ENCODE measurements at regions not wholly inside any gene's neighbourhood (a gene's known extent, or its start where the extent isn't known, plus 50 kb on each side); places are given as distances from the start of the nearest gene placed in this dataset.

DNA sequence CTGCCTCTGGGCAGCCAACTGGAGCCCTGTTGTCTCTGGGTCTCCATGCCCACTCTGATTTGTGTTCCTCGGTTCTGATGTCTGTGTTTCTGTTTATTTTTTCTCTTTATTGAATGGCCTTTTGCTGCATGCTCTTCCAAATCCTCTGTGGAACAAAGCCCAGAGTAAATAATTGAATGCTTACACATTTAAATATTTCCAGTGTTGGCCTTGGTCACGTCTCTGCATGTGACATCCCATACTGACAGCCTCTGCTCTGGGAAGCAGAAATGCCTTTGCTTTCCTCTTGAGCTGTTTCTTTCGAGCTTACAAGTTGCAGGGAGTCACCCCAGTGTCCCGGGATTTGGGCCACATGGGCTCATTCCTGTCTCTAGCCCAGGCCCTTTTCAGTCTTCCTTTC, 267.9 kb downstream of the PTPRU start:
- no peak overlapping the region for H3K4me3 ChIP-seq (ENCODE audit: low read depth, low read length)
- no peak for TF ChIP-seq CTCF (IDR thresholded peaks at IDR 0.05; ENCODE audit: low read depth, low read length)

GRCh38 chr1:29502911-29503840, 266.9 kb downstream of the PTPRU start:
- no peak for TF ChIP-seq CTCF (IDR thresholded peaks at IDR 0.05; ENCODE audit: low read depth, low read length)

GRCh38 chr1:29502225-29502910, 266.0 kb downstream of the PTPRU start:
- no peak for TF ChIP-seq CTCF (IDR thresholded peaks at IDR 0.05; ENCODE audit: low read depth, low read length)
- H3K4me3 ChIP-seq (ENCODE audit: low read depth, low read length): no peak overlapping the region

More at GRCh38 chr1:29502911-29503840, 266.9 kb downstream of the PTPRU start:
- no peak overlapping the region for H3K4me3 ChIP-seq (ENCODE audit: low read depth, low read length)

DNA sequence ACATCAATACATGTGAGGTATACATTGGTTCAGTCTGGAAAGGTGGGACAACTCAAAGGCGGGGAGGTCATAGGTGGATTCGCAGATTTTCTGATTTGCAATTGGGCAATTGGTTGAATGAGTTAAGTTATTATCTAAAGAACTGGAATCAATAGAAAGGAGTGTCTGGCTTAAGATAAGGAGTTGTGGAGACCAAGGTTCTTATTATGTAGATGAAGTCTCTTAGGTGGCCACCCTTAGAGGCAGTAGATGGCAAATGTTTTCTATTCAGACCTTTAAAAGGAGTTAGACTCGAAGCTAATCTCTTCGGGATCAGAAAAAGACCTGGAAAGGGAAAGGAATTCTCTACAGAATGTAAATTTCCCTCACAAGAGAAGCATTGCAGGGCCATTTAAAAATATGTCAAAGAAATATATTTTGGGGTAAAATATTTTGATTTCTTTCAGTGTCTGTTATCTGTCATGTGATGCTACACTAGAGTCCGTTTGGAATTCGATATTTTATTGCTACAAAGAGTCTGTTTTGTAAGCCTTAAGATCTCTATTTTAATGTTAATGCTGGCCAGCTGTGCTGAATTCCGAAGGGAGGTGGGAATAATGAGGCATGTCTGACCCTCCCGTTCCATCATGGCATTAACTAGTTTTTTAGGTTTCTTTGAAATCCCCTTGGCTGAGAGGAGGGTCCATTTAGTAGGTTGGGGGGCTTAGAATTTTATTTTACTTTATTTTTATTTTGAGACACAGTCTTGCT, 265.1 kb downstream of the PTPRU start:
- H3K4me3 ChIP-seq (ENCODE audit: low read depth, low read length): no peak overlapping the region
- no peak for TF ChIP-seq CTCF (IDR thresholded peaks at IDR 0.05; ENCODE audit: low read depth, low read length)

- TF ChIP-seq CTCF (IDR thresholded peaks at IDR 0.05; ENCODE audit: low read depth, low read length): no peak
- no peak overlapping the region for H3K4me3 ChIP-seq (ENCODE audit: low read depth, low read length)
These were observed 264.3 kb downstream of the PTPRU start for GRCh38 chr1:29500651-29501050.

GRCh38 chr1:29500041-29500440, 263.7 kb downstream of the PTPRU start:
- TF ChIP-seq CTCF (IDR thresholded peaks at IDR 0.05; ENCODE audit: low read depth, low read length): no peak
- no peak overlapping the region for H3K4me3 ChIP-seq (ENCODE audit: low read depth, low read length)

Data from WI38 (cell line).